Loucy (cell line): ENCODE measurements at regions not wholly inside any gene's neighbourhood (a gene's known extent, or its start where the extent isn't known, plus 50 kb on each side); places are given as distances from the start of the nearest gene placed in this dataset.

Source experiments
- CTCF ChIP-seq: fragments of 200-600 bp; sonication (generic); conservative IDR thresholded peaks from 2 replicates; pipeline ENCODE4 v1.5.1; 2014; ENCODE audit warnings: mild to moderate bottlenecking, antibody characterized with exemption, low read length
- EZH2phosphoT487 ChIP-seq: fragments of 200-600 bp; IDR thresholded peaks from 2 replicates; pipeline ENCODE4 v1.6.1; 2018; ENCODE audit warnings: antibody characterized with exemption, mild to moderate bottlenecking, moderate library complexity, borderline replicate concordance

GRCh38 chr6:113718588-113718987 lies 138.6 kb upstream of the MARCKS start:
- TF ChIP-seq CTCF (no peak), EZH2phosphoT487 (no peak)
